DND-41 (cell line): ENCODE measurements at regions not wholly inside any gene's neighbourhood (a gene's known extent, or its start where the extent isn't known, plus 50 kb on each side); places are given as distances from the start of the nearest gene placed in this dataset.

Source experiments
- CTCF ChIP-seq: IDR thresholded peaks from 2 replicates; pipeline ENCODE4 v1.5.1; 2012; ENCODE audit warnings: borderline replicate concordance, low read length, moderate library complexity, mild to moderate bottlenecking; ENCODE audit not compliant: poor library complexity, severe bottlenecking; ENCODE audit errors: extremely low read depth
- EZH2 ChIP-seq: IDR thresholded peaks from 3 replicates; pipeline ENCODE4 v1.6.1; 2012; ENCODE audit warnings: borderline replicate concordance, low read depth, mild to moderate bottlenecking, moderate library complexity, low read length, inconsistent platforms; ENCODE audit not compliant: severe bottlenecking

GRCh38 chr12:45575417-45575816 is 154.1 kb upstream of the ARID2 start:
- TF ChIP-seq CTCF (no peak), EZH2 (no peak)
